Upper lobe of left lung (tissue), 6 donors: ENCODE measurements at regions not wholly inside any gene's neighbourhood (a gene's known extent, or its start where the extent isn't known, plus 50 kb on each side); places are given as distances from the start of the nearest gene placed in this dataset.

ENCODE experiments used
- ATAC-seq, 2 donors: fragments of 200-7000 bp; cut with Tn5 transposase; one replicate each; pipeline ENCODE4 v1.9.1; 2022; ENCODE audit warnings: mild to moderate bottlenecking in 2 of 2, moderate library complexity in 2 of 2; ENCODE audit not compliant: low FRiP score in 2 of 2
- DNase-seq, 2 donors: peaks; one replicate each; pipeline ENCODE4 v3.0.0-alpha.2; 2019 to 2020
- H3K27ac ChIP-seq, 4 donors: fragments of 200-600 bp; sonication (generic); one replicate each; pipeline ENCODE4 v1.5.1; 2016 to 2019
- H3K27me3 ChIP-seq, 4 donors: fragments of 200-600 bp; sonication (generic); one replicate each; pipeline ENCODE4 v1.5.1; 2017 to 2019
- H3K36me3 ChIP-seq, 4 donors: fragments of 200-600 bp; sonication (generic); one replicate each; pipeline ENCODE4 v1.5.1; 2016 to 2019
- H3K4me1 ChIP-seq, 4 donors: fragments of 200-600 bp; sonication (generic); one replicate each; pipeline ENCODE4 v1.5.1; 2018 to 2019
- H3K4me3 ChIP-seq, 4 donors: fragments of 200-600 bp; sonication (generic); one replicate each; pipeline ENCODE4 v1.5.1; 2017 to 2019; ENCODE audit warnings: mild to moderate bottlenecking in 2 of 4, moderate library complexity in 1 of 4
- H3K9me3 ChIP-seq, 4 donors: fragments of 200-600 bp; sonication (generic); one replicate each; pipeline ENCODE4 v1.5.1; 2018 to 2019
- CTCF ChIP-seq, 6 experiments: fragments of 450-650 bp in 4 of 6; fragments of 200-600 bp in 2 of 6; sonication (generic) in 2 of 6; IDR thresholded peaks; one replicate each; pipeline ENCODE4 v1.5.1; 2016 to 2019; ENCODE audit warnings: antibody characterized with exemption in 6 of 6
- EP300 ChIP-seq, 4 donors: sonication (generic); formaldehyde crosslinking; IDR thresholded peaks; one replicate each; pipeline ENCODE4 v1.5.1; 2017; ENCODE audit warnings: antibody characterized with exemption in 4 of 4, control low read depth in 2 of 4
- POLR2A ChIP-seq, 4 donors: fragments of 450-650 bp; IDR thresholded peaks; one replicate each; pipeline ENCODE4 v1.5.1; 2016 to 2017; ENCODE audit warnings: antibody characterized with exemption in 4 of 4, mild to moderate bottlenecking in 2 of 4
- POLR2AphosphoS5 ChIP-seq, 2 donors: sonication (generic); formaldehyde crosslinking; IDR thresholded peaks; one replicate each; pipeline ENCODE4 v1.5.1; 2017; ENCODE audit warnings: antibody characterized with exemption in 2 of 2
- WGBS, 2 donors: methylation state at CpG; one replicate each; pipeline ENCODE4 v1.1.5; 2017 to 2018; 5-methylcytosine and 5-hydroxymethylcytosine counted together
- donor health status: DM: no; HTN: no; CAD: no; lungs with moderate emphysema.
- donor health status: DM: no; HTN: yes; CAD: no; lungs with severe emphysema.

- no peak overlapping the region for H3K27ac ChIP-seq
- H3K4me3 ChIP-seq: no peak overlapping the region
- no peaks in the 10 kb centered on the region for H3K27me3 ChIP-seq
- DNase-seq (no peak), ATAC-seq (no peak)
- no peaks in the 10 kb centered on the region for H3K4me1 ChIP-seq
- H3K36me3 ChIP-seq: no peaks in the 10 kb centered on the region
- TF ChIP-seq CTCF (IDR thresholded peaks at IDR 0.05): no peak
- no peak for TF ChIP-seq POLR2AphosphoS5 (IDR thresholded peaks at IDR 0.05)
- no peak for TF ChIP-seq EP300 (IDR thresholded peaks at IDR 0.05)
- TF ChIP-seq POLR2A (IDR thresholded peaks at IDR 0.05): no peak
- H3K9me3 ChIP-seq: no peaks in the 10 kb centered on the region
Measured at GRCh38 chrX:5656544-5656943, 572.1 kb downstream of the NLGN4X start.

- ATAC-seq (no peak), DNase-seq (no peak)
- Histone ChIP-seq H3K4me3 (no peak overlapping the region), H3K27me3 (no peaks in the 10 kb centered on the region), H3K9me3 (no peaks in the 10 kb centered on the region), H3K4me1 (no peaks in the 10 kb centered on the region), H3K36me3 (no peaks in the 10 kb centered on the region), H3K27ac (no peak overlapping the region)
- 42 to 45% methylated on average over 3 of the region's 3 CpGs for WGBS, 2 donors
- no peak for TF ChIP-seq POLR2AphosphoS5 (IDR thresholded peaks at IDR 0.05)
- TF ChIP-seq CTCF (IDR thresholded peaks at IDR 0.05): no peak
- TF ChIP-seq EP300 (IDR thresholded peaks at IDR 0.05): no peak
- TF ChIP-seq POLR2A (IDR thresholded peaks at IDR 0.05): no peak
Measured at GRCh38 chrX:5650904-5651303, 577.8 kb downstream of the NLGN4X start.

- DNase-seq: no peak
- WGBS, 2 donors: 65 to 71% methylated on average over 4 to 12 of the region's 12 CpGs
- no peak for TF ChIP-seq POLR2A (IDR thresholded peaks at IDR 0.05)
Measured at GRCh38 chrX:5648941-5649568, 579.6 kb downstream of the NLGN4X start.

GRCh38 chrX:5646818-5647217 lies 581.8 kb downstream of the NLGN4X start:
- no peak overlapping the region for H3K27ac ChIP-seq
- DNase-seq (no peak), ATAC-seq (no peak)
- no peaks in the 10 kb centered on the region for H3K9me3 ChIP-seq
- H3K4me3 ChIP-seq: no peak overlapping the region
- TF ChIP-seq EP300 (IDR thresholded peaks at IDR 0.05): no peak
- TF ChIP-seq CTCF (IDR thresholded peaks at IDR 0.05): no peak
- no peak for TF ChIP-seq POLR2AphosphoS5 (IDR thresholded peaks at IDR 0.05)
- no peak for TF ChIP-seq POLR2A (IDR thresholded peaks at IDR 0.05)
- no peaks in the 10 kb centered on the region for H3K36me3 ChIP-seq
- H3K27me3 ChIP-seq: no peaks in the 10 kb centered on the region
- WGBS, 2 donors: 42 to 46% methylated on average over 5 of the region's 5 CpGs
- H3K4me1 ChIP-seq: no peaks in the 10 kb centered on the region

More at GRCh38 chrX:5648941-5649568, 579.6 kb downstream of the NLGN4X start:
- H3K27me3 ChIP-seq: no peaks in the 10 kb centered on the region
- H3K4me1 ChIP-seq: no peaks in the 10 kb centered on the region
- H3K4me3 ChIP-seq: no peak overlapping the region
- H3K27ac ChIP-seq: no peak overlapping the region
- no peaks in the 10 kb centered on the region for H3K9me3 ChIP-seq
- H3K36me3 ChIP-seq: no peaks in the 10 kb centered on the region
- no peak for ATAC-seq

- H3K4me3 ChIP-seq: no peak overlapping the region
- H3K4me1 ChIP-seq: no peaks in the 10 kb centered on the region
- no peaks in the 10 kb centered on the region for H3K27me3 ChIP-seq
- TF ChIP-seq POLR2AphosphoS5 (IDR thresholded peaks at IDR 0.05): no peak
- no peak for TF ChIP-seq CTCF (IDR thresholded peaks at IDR 0.05)
- TF ChIP-seq EP300 (IDR thresholded peaks at IDR 0.05): no peak
- no peak for TF ChIP-seq POLR2A (IDR thresholded peaks at IDR 0.05)
- no peaks in the 10 kb centered on the region for H3K36me3 ChIP-seq
- H3K9me3 ChIP-seq: no peaks in the 10 kb centered on the region
- no peak overlapping the region for H3K27ac ChIP-seq
- ATAC-seq: no peak
- 53 to 87% methylated on average over 7 to 8 of the region's 8 CpGs for WGBS, 2 donors
- DNase-seq: no peak
Measured at GRCh38 chrX:5644776-5645175, 583.9 kb downstream of the NLGN4X start.
